Stimulated activated CD4-positive, alpha-beta T cell treated with anti-CD3 and anti-CD28 coated beads, Interleukin-4, amount 100 ng/mL, for 4 hours (primary cell): ENCODE measurements at regions not wholly inside any gene's neighbourhood (a gene's known extent, or its start where the extent isn't known, plus 50 kb on each side); places are given as distances from the start of the nearest gene placed in this dataset.

Experiments
- DNase-seq, 2 experiments: peaks; one replicate each; pipeline ENCODE4 v3.0.0-alpha.2; 2020

DNA sequence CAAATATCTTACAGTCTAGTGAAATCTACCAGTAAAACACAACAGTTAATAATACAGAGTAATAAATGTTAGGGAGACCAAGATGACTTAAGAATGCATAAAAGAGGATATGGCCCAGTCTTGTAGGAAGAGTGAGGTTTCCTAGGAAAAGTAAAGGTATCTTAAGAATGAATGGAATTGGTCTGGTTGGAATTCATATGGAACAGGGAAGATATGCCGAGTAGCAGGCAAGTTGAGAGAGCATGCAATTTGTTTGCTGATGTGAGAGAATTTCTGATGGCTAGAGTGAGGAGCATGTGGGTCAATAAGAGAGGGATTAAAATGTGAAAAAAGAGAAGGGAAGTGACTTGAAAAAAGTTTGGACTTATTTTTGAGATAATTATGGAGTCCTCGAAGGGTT is 512.9 kb upstream of the ZEB2 start:
- no peak for DNase-seq

- no peak for DNase-seq
Observed at GRCh38 chr2:145029873-145030272, 510.0 kb upstream of the ZEB2 start.

- no peak for DNase-seq
Observed at GRCh38 chr2:145029081-145029480, 509.2 kb upstream of the ZEB2 start.

DNA sequence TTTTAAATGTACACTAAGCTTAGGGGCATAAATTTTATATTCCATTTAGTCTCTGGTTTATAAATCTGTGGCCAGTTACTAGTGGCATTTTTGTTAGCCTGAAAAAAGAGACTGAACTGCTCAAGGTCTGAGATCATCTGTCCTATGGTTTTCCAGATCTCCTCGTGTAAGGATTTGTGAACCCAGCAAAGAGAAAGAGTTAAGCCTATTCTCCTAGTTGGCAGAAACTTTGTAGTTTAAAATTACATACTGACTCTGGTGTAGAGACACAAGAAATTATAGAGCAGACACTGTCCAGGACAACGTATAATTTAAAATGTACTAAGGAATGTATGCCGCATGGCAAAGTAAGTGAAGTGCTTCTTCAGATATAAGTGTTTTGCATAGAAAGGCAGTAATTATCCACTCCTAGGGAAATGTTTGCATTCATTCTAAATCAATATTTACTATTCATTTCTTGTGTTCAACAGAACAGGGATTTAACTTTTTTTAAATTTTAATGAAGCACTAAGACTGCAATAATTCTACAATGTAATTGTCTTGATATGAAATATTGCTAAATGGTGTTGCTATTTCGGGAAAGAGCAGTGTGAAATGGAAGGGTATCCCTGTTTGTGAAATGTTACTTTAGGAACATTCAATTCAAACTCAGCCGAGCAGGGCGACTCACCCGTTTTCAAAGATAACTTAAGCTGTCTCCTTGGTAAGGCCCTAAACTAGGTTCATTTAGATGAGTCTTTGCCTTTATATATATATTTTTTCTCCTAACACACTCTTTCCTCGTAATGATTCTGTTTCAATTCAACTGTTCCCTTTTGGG is 508.4 kb upstream of the ZEB2 start:
- no peak for DNase-seq

DNA sequence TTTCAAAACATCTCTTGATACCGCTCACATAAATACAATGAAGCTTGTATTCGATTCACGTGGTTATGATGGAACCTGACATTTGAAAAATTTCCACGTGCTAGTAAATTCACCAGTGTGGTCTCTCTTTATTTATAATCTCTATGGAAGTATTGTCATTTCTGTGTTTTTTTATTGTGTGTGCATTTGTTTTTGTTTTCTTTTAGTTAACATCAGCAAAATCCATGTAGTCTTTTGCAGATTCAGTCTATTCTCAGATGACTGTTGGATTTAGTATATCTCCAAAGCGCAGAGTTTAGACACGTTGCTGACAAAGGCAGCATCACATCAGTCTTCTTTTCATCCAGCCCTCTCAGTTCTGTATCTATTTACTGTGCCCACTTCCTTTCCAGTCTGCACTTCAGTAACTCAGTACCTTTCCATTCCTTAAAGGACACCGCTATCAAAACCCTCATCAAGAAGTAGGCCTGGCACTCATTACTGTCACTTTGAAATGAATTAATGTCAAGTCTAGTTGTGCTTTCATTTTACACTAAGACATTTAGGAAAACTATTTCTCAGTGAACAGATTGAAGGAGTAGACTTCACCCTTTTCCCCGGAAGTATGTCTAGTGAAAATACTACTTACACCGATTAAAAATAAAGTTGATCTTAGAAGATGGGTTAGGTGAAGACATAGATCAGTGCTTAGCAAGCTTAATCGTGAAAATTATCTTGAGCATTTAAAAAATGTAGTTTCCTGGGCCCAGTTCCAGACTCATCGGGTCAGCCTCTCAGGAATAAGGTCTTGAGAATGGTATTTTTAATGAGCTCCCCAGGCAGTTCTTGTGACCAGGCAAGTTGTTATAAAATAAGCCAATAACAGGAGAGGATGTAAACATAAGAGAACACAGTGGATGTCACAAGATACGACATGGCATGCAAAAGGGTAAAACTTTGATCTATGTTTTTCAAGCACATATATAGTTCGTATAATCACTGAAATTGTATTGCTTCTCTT is 506.8 kb upstream of the ZEB2 start:
- no peak for DNase-seq

GRCh38 chr2:145025382-145025781 is 505.5 kb upstream of the ZEB2 start:
- DNase-seq: no peak

- DNase-seq: no peak
Observed at GRCh38 chr2:145023334-145023934, 503.5 kb upstream of the ZEB2 start.

DNA sequence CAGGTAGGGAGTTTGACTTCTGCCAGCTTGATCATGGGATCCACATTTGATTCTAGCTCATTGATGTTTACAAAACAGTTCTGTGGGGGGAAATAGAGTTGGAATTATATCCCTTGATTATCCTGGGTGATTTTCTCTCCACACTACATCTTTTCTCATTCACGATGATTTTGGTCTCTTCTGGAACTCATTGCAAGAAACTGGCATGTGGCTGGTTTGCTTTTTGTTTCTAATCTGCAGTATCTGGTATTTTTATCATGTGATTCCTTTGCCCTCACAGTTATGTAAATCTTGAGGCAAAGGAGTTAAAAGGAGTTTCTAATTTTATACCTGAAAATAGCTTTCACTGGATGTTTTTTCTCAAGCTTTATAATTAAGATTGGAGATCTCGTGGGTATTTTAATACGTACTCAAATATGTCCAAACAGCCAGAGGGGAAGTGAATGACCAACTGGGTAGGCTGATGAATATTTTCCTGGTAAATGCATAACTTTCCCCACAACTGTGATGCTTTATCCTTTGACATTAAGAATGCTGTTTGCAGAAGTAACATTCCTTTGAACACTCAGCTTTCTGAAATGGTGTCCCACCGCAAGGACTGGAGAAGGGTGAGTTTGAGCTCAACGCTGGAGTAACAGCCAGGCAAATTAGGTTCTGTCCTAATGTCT is 502.9 kb upstream of the ZEB2 start:
- DNase-seq: no peak

DNA sequence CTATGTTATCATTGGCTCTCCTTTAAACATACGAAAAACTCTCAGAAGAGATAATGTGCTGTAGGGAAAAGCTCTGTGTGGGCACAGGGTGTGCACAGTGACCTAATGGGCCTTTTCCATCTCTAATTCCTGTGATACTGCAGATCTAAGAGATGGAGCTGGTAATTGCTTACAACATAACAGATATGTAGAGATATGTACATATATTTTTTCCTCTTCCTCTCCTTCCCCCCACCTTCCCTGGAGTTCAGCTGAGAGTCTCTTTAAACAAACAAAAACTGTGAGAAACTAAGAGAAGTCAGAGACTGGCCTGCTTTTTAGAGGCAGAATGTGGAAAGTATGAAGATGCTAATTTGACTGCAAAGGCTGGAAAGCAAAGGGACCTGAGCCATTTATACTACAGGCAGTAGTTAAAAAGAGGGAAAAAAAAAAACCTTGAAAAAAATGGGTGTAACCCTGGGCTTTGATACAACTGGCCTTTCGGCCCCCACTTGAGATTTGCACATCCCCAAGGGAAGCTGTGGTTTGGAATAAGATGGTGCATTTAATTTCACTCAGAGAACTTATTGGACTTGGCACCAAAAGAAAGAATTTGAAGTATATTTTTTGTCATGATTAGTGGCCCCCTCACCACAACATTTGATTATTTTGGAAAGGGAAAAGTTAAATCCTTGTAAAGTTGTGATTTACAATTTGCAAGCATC is 502.2 kb upstream of the ZEB2 start:
- DNase-seq: no peak

DNA sequence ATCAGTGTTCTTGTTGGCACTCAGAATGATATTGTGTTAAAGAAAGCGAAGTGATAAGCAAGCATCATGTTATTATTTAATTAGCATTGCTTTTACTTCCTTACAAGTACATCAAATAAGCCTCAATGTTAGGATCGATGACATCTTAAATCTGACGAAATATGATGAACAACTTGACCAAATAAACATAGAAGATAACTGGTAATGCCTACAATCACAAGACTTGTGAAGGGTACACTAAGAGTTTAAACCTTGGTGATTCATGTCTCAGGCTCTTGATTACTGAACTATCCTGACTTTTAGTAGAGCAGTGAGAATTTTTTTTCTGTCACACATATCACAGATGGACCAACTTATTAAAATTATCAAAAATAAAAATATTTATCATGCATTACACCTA is 500.8 kb upstream of the ZEB2 start:
- no peak for DNase-seq

DNA sequence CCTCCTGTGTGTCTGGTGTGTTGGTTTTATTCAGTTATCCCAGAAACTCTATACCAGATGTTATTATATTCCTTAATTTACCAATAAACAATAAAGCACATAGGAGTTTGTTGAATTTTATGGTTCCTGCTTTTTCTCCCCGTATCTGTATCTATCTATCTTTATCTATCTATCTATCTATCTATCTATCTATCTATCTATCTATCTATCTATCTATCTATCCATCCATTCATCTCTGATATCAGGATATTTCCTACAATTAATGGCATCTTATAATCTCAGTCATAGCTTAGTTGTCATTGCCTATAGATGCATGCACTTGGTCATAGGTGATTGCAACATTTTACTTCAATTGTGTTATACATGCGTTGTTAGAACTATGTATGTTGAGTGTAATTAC is 500.2 kb upstream of the ZEB2 start:
- no peak for DNase-seq

GRCh38 chr2:145018502-145018901 is 498.6 kb upstream of the ZEB2 start:
- DNase-seq: no peak

- no peak for DNase-seq
Observed at GRCh38 chr2:145017149-145017548, 497.2 kb upstream of the ZEB2 start.

DNA sequence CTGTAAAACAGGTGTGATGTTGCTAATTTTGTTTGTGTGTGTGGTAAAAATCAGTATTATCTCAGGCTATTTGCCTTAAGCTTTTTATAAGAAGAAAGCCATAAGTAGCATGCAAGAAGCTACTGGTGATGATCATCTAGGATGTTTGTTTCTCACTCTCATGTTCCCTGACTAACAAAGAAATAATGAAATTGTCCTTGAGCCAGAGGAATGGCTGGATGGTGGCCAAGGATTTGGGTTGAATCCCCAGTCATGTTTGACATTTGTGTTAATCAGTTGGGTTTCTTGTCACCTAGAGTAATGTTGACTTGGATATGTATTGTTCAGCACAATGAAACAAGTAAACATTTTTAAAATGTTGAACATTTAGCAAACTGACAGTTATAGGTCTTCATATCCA is 496.8 kb upstream of the ZEB2 start:
- DNase-seq: no peak

DNA sequence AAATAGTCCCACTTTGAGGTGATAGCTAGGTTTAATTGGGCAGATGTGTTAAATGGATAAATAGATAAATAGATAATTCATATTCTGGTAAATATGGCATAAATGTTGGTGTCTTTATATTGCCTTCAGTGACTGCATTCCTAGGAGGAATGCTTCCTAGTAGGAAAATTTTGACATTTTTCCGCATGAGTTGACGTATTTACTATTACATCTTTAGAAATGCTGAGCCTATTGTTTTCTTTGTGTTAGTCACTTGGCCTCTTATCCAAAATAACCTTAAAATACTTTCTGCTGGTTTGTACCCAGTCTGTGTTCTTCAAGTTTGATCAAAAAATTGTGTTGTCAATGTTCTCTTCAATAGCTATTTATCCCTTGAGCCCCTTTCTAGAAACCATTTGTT is 495.6 kb upstream of the ZEB2 start:
- DNase-seq: no peak

DNA sequence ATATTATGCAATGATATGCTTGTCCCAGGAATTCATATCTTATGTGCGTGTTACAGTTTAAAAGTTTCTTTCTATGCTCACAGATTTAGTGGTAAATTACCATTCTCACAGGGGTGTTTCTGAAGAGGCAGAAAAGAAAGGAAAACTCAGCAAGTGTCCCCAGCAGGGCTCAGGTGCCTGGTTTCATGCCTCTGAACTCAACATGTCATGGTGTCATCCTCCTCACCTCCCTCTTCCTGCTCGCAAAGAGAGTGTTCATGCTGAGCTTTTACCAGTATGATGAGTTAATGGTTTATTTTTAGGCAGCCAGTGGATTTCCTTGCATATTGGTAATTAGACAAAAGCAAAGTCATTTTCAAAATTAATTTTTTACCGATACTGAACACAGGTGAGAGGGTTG is 492.9 kb upstream of the ZEB2 start:
- DNase-seq: no peak

DNA sequence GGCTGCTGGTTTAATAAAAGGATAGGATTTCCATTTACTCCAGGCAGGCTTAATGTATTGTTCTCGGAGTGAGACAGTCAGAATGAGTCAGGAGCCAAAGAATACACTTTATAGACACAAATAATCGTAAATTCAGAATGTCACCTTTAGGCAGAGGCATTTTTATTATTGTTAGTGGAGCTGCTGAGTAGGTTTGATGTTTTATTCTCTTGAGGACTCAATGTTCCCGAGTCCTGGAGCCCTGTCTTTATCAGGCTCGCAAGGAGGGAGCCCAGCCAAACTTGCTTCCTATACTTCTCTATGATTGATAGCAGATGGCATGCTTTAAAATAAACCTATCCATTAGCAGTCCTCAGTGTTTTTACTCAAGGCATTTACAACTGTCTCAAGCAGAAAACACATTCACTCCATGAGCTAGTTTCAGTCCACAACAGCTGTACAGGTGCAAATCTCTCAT is 492.3 kb upstream of the ZEB2 start:
- no peak for DNase-seq

- DNase-seq: no peak
Observed at GRCh38 chr2:145010635-145011034, 490.7 kb upstream of the ZEB2 start.

- DNase-seq: no peak
Observed at GRCh38 chr2:145007960-145008263, 488.0 kb upstream of the ZEB2 start.

DNA sequence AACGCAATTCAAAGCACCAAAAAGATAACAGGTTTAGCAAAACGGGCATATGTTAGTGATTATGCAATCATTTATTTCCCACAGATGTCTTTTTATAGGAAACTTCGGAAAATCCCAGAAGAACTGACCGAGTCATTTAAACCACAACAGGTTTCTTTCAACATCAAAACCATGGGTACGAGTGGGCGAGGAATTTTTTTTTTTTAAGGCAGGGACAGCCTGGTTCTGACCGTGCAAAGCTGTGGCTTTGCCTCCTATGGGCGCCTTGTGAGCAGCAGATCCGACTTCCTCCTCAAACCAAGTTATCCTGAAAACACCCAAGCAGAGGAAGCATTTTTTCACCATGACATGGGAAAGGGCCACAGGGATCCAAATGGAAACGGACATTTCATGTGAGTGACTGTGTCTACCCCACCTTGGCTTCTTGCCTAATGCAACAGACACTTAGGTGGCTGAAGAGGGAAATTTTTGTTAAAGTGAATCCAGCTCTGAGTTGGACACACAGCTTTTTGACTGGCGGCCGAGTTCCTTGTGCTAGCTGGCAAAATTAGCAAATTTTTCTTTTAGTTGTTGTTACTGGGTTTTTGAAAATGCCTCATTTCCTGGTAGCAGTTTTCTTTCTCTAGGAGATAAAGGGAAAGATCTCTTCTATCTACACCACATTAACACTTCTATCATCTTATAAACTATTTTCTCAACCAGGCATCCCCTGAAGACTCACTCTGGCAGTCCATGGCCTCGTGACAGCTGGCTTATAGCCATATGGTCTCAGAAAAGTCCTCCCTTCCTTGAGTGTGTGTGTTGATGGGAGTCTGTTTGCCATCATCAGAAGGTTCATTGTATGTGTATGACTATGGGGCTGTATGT is 487.4 kb upstream of the ZEB2 start:
- no peak for DNase-seq

DNA sequence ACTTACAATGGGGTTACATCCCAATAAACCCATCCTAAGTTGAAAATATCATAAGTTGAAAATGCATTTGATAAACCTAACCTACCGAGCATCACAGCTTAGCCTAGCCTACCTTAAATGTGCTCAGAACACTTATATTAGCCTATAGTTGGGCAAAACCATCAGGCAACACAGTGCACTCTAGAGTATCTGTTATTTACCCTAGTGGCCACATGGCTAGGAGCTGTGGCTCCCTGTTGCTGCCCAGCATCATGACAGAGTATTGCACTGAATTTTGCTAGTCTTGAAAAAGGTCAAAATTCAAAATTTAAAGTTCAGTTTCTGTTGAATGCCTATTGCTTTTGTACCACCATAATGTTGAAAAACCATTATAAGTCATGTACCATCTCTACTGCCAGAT is 482.7 kb upstream of the ZEB2 start:
- DNase-seq: no peak
